ENCODE measurements at regions not wholly inside any gene's neighbourhood (a gene's known extent, or its start where the extent isn't known, plus 50 kb on each side); places are given as distances from the start of the nearest gene placed in this dataset. TPM values are rescaled to one million over a fixed set of nuclear protein-coding genes. Genes with fewer than 3 reads are reported as not detected.
A peak's percentile ranks its signal among the peaks of the same experiment; 100 is the strongest.

DNA sequence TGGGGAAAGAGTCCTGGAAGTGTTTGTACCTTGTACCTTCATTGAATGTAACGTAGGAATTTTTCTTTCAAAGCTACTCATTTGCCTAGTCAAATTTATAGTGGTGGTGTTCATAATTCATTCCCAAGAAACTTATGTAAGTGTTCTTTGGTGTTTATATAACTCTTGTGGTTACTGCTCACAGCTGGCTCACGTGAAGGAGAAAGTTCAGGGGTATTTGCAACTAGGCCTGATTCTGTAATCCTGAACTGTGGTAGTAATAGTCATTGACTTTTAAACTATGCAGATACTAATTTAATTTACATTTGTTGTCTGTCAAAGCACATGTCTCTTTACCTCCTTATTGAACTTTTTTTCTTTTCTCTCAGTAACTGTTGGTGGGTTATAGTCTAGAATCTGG lies 50.5 kb upstream of the TEX264 start:
- no peak overlapping the region for H3K4me2 ChIP-seq (ENCODE audit: insufficient read depth, low read length)
- DNase-seq (ENCODE audit: insufficient read length, low spot score, missing footprints): no peak
- H3K9me3 ChIP-seq (ENCODE audit: low read depth, low read length): no peaks in the 10 kb centered on the region
- no peak overlapping the region for H2AFZ ChIP-seq (ENCODE audit: low read length)
- peak overlapping the region; percentile 27 for H3K27ac ChIP-seq (ENCODE audit: low read depth, low read length)
- no peaks in the 10 kb centered on the region for H3K36me3 ChIP-seq (ENCODE audit: insufficient read depth, low read length)
- peaks cover 41% of the 10 kb centered on the region for H4K20me1 ChIP-seq (ENCODE audit: insufficient read depth, low read length)
- H3K79me2 ChIP-seq (ENCODE audit: insufficient read depth, low read length): peaks cover 53% of the 10 kb centered on the region
- no peaks in the 10 kb centered on the region for H3K27me3 ChIP-seq (ENCODE audit: insufficient read depth, low read length)
- TF ChIP-seq, protein P1, sequence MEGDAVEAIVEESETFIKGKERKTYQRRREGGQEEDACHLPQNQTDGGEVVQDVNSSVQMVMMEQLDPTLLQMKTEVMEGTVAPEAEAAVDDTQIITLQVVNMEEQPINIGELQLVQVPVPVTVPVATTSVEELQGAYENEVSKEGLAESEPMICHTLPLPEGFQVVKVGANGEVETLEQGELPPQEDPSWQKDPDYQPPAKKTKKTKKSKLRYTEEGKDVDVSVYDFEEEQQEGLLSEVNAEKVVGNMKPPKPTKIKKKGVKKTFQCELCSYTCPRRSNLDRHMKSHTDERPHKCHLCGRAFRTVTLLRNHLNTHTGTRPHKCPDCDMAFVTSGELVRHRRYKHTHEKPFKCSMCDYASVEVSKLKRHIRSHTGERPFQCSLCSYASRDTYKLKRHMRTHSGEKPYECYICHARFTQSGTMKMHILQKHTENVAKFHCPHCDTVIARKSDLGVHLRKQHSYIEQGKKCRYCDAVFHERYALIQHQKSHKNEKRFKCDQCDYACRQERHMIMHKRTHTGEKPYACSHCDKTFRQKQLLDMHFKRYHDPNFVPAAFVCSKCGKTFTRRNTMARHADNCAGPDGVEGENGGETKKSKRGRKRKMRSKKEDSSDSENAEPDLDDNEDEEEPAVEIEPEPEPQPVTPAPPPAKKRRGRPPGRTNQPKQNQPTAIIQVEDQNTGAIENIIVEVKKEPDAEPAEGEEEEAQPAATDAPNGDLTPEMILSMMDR (IDR thresholded peaks at IDR 0.05; ENCODE audit: extremely low read depth, low read depth, low read length): no peak
- no peak overlapping the region for H3K4me3 ChIP-seq (ENCODE audit: insufficient read depth, low read length)
- peaks cover 25% of the 10 kb centered on the region for H3K4me1 ChIP-seq (ENCODE audit: insufficient read depth, low read length)

DNA sequence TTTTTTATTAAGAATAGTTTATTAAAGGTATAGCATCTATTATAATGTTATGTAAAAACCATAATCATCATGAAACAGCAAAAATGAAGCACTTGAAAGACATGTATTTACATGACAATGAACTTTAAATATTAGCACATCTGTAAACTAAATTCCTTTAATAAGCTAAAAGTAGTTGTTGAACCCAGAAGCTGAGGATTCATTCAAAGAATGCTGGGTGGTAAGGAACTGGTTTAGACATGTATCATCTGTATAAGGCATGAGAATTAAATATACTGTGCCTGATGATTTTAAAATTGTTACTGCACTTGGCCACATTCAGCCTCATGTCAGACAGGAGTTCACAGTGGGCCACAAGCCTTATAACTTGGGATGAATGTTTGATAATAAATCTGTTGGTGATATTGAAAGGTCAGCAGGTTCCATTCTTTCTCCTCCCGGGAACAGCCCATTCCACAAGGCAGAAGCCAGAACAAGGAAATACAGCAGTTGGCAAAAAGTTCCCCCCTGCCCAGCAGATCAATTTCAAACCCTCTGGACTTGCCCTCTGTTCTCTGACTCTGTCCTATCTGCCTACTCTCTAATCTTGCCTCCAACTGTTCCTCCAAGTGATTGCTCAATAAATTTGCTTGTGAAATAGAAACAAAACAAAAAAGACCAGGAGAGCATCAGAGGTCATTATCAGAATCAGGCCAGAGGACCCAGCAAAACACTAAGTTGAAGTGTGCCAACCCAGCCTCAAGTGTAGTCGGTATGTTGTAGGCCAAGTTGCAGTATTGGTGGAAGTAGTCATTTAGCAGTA lies 49.8 kb upstream of the TEX264 start:
- H3K36me3 ChIP-seq (ENCODE audit: insufficient read depth, low read length): no peaks in the 10 kb centered on the region
- no peak for DNase-seq (ENCODE audit: insufficient read length, low spot score, missing footprints)
- no peaks in the 10 kb centered on the region for H3K9me3 ChIP-seq (ENCODE audit: low read depth, low read length)
- peaks cover 25% of the 10 kb centered on the region for H3K4me1 ChIP-seq (ENCODE audit: insufficient read depth, low read length)
- H4K20me1 ChIP-seq (ENCODE audit: insufficient read depth, low read length): peaks cover 41% of the 10 kb centered on the region
- no peak overlapping the region for H2AFZ ChIP-seq (ENCODE audit: low read length)
- H3K27ac ChIP-seq (ENCODE audit: low read depth, low read length): peak overlapping the region; percentile 27
- no peaks in the 10 kb centered on the region for H3K27me3 ChIP-seq (ENCODE audit: insufficient read depth, low read length)
- H3K4me2 ChIP-seq (ENCODE audit: insufficient read depth, low read length): no peak overlapping the region
- no peak overlapping the region for H3K4me3 ChIP-seq (ENCODE audit: insufficient read depth, low read length)
- TF ChIP-seq, protein P1 (IDR thresholded peaks at IDR 0.05; ENCODE audit: extremely low read depth, low read depth, low read length): no peak
- H3K79me2 ChIP-seq (ENCODE audit: insufficient read depth, low read length): peaks cover 54% of the 10 kb centered on the region

Small RNAs in the stretch of these regions (small RNA-seq; reads per million reads assigned to genes)
- gene RNU6ATAC29P: not detected
